Activated naive CD4-positive, alpha-beta T cell treated with anti-CD3 and anti-CD28 coated beads for 36 hours (primary cell): ENCODE measurements at regions not wholly inside any gene's neighbourhood (a gene's known extent, or its start where the extent isn't known, plus 50 kb on each side); places are given as distances from the start of the nearest gene placed in this dataset.

Experiments
- CTCF ChIA-PET: fragments of 350-600 bp; sonication (Branson Sonifier 250); formaldehyde crosslinking; loops from one replicate; lab custom pipeline; 2021; ENCODE audit warnings: antibody characterized with exemption; lab: Charles Lee
- DNase-seq: peaks from one replicate; pipeline ENCODE4 v3.0.0-alpha.2; 2020
- H3K27ac Mint-ChIP-seq: one replicate; pipeline ENCODE4 v1.8.0; 2021; ENCODE audit warnings: mild to moderate bottlenecking, mixed read lengths
- H3K27me3 Mint-ChIP-seq: one replicate; pipeline ENCODE4 v1.8.0; 2021; ENCODE audit warnings: low read depth, mixed read lengths
- H3K36me3 Mint-ChIP-seq: one replicate; pipeline ENCODE4 v1.8.0; 2021; ENCODE audit warnings: low read depth, mixed read lengths
- H3K4me1 Mint-ChIP-seq: one replicate; pipeline ENCODE4 v1.8.0; 2021; ENCODE audit warnings: low read depth, mixed read lengths
- H3K4me3 Mint-ChIP-seq: one replicate; pipeline ENCODE4 v1.8.0; 2021; ENCODE audit warnings: mild to moderate bottlenecking, moderate library complexity, mixed read lengths
- H3K9me3 Mint-ChIP-seq: one replicate; pipeline ENCODE4 v1.8.0; 2021; ENCODE audit warnings: mixed read lengths
- intact Hi-C: fragments of 100-400 bp; cut with micrococcal nuclease; formaldehyde crosslinking; loops from one replicate; pipeline ENCODE4 v1.15.1; 2023

DNA sequence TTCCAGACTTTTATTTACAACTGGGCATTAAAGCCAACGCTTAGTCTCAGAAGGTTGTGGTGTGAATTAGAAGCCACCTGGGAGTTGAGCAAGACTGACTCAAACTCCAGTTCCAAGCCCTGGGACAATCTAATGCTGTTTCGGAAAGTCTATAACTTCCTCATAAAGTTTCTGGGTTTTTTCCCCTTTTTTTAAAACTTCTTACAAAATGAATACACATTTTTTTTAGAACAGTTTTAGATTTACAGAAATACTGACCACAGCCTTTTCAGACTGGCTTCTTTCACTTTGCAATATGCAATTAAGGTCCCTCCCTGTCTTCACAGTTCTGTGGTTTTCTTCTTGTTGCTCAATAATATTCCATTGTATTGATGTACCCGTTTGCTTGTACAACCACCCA, 115.9 kb upstream of the TWIST2 start:
- Mint-ChIP-seq H3K4me1 (no peaks in the 10 kb centered on the region), H3K27me3 (peaks cover 13% of the 10 kb centered on the region), H3K27ac (no peak overlapping the region), H3K36me3 (no peaks in the 10 kb centered on the region), H3K4me3 (no peak overlapping the region), H3K9me3 (no peaks in the 10 kb centered on the region)
- DNase-seq: no peak
- CTCF ChIA-PET: no interaction called here
- intact Hi-C loops: no loop called here

DNA sequence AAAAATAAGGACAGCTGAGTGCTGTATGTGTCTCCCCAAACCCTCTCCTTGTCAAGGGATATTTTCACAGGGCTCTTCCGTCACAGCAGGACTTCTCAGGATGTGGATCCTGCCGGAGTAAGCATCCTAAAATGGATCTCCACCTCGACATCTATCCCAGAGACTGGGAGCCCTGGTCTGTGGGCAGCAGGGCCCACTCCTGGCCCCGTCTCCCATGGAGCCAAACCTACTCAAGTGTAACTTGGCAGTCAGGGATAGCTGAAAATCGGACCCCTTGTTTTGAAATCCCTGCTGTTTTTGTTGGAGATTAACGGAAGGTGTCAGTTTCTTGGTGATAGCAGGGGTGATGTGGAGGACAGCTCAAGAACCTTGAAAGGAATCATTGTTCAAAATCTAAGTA, 109.0 kb upstream of the TWIST2 start:
- H3K36me3 Mint-ChIP-seq: no peaks in the 10 kb centered on the region
- no peaks in the 10 kb centered on the region for H3K4me1 Mint-ChIP-seq
- DNase-seq: no peak
- intact Hi-C loops: no loop called here
- CTCF ChIA-PET: no interaction called here
- no peak overlapping the region for H3K27ac Mint-ChIP-seq
- H3K9me3 Mint-ChIP-seq: no peaks in the 10 kb centered on the region
- peaks cover 50% of the 10 kb centered on the region for H3K27me3 Mint-ChIP-seq
- no peak overlapping the region for H3K4me3 Mint-ChIP-seq

DNA sequence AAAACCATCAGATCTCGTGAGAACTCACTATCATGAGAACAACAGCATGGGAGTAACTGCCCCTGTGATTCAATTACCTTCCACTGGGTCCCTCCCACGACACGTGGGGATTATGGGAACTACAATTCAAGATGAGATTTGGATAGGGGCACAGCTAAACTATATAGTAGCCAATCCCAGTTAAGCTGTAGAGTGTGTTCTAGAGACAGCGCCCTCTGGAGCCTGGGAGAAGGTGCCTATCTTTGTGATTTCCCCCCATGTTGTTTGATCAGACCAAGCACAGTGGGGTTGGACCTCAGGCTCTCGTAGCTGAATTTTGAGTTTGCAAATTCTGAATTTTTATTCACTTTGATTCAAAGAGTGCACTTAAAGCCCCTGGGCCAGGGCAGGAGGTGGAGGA, 108.2 kb upstream of the TWIST2 start:
- peaks cover 57% of the 10 kb centered on the region for H3K27me3 Mint-ChIP-seq
- H3K36me3 Mint-ChIP-seq: no peaks in the 10 kb centered on the region
- no peaks in the 10 kb centered on the region for H3K4me1 Mint-ChIP-seq
- CTCF ChIA-PET: no interaction called here
- H3K9me3 Mint-ChIP-seq: no peaks in the 10 kb centered on the region
- H3K27ac Mint-ChIP-seq: no peak overlapping the region
- H3K4me3 Mint-ChIP-seq: no peak overlapping the region
- DNase-seq: no peak
- intact Hi-C loops: no loop called here

DNA sequence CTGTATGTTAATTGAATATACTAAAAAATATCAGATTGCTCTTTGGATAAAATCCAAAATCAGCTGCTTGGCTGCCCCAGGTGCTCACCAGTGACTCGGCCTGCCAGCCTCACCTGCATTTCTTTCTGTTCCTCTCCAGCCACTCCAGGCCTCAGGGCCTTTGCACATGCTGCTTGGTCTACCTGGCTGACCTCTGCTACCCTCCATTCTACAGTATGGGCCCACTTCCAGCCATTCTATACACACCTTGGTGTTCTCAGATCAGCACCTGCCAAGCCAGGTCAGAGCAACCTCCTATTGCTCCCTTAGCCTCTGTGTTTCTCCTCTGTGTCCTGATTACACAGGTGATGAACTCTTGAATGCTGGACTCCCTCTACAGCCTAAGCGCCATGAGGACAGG, 106.6 kb upstream of the TWIST2 start:
- Mint-ChIP-seq H3K9me3 (no peaks in the 10 kb centered on the region), H3K36me3 (no peaks in the 10 kb centered on the region), H3K27me3 (peaks cover 56% of the 10 kb centered on the region), H3K4me1 (no peaks in the 10 kb centered on the region), H3K4me3 (no peak overlapping the region), H3K27ac (no peak overlapping the region)
- CTCF ChIA-PET: no interaction called here
- intact Hi-C loops: no loop called here
- DNase-seq: no peak

DNA sequence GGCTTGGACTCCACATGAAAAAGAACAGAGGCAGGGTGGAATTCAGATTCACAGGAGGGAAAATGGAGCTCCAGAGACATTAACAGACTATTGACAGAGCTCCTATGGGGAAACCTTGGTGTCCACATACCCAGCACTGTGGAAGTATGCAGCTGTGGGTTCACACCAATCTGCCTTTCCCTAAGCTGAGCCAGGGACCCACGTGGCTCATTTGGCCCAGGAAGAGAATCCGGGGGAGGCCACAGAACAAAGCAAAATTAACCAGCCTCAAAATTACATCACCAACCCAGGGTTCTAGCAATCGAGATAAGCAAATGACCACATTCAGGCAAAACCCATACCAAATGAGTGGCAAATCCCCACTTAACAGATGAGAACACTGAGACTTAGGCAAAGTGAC, 105.8 kb upstream of the TWIST2 start:
- Mint-ChIP-seq H3K27ac (no peak overlapping the region), H3K9me3 (no peaks in the 10 kb centered on the region), H3K27me3 (peaks cover 59% of the 10 kb centered on the region), H3K4me3 (no peak overlapping the region), H3K4me1 (no peaks in the 10 kb centered on the region), H3K36me3 (no peaks in the 10 kb centered on the region)
- intact Hi-C loops: no loop called here
- CTCF ChIA-PET: no interaction called here
- DNase-seq: no peak

DNA sequence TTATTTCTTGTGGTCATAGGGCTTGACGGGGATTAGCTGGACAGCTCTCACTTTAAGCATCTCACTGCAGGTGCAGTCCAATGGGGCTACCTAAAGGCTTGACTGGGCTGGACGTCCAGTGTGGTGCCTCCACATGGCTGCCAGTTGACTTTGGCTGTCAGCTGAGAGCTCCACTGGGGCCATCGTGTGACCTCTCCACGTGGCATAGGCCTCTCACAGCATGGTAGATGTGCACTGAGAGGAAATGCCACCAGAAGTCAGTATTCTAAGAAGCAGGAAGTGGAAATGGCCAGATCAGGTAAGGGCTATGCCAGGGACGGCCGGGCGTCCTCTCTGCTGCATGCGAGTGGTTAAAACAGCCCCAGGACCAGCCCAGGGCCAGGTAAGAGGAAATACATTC, 105.2 kb upstream of the TWIST2 start:
- CTCF ChIA-PET: no interaction called here
- Mint-ChIP-seq H3K27ac (no peak overlapping the region), H3K4me1 (no peaks in the 10 kb centered on the region), H3K9me3 (no peaks in the 10 kb centered on the region), H3K27me3 (peaks cover 54% of the 10 kb centered on the region), H3K36me3 (no peaks in the 10 kb centered on the region), H3K4me3 (no peak overlapping the region)
- DNase-seq: no peak
- intact Hi-C loops: no loop called here

DNA sequence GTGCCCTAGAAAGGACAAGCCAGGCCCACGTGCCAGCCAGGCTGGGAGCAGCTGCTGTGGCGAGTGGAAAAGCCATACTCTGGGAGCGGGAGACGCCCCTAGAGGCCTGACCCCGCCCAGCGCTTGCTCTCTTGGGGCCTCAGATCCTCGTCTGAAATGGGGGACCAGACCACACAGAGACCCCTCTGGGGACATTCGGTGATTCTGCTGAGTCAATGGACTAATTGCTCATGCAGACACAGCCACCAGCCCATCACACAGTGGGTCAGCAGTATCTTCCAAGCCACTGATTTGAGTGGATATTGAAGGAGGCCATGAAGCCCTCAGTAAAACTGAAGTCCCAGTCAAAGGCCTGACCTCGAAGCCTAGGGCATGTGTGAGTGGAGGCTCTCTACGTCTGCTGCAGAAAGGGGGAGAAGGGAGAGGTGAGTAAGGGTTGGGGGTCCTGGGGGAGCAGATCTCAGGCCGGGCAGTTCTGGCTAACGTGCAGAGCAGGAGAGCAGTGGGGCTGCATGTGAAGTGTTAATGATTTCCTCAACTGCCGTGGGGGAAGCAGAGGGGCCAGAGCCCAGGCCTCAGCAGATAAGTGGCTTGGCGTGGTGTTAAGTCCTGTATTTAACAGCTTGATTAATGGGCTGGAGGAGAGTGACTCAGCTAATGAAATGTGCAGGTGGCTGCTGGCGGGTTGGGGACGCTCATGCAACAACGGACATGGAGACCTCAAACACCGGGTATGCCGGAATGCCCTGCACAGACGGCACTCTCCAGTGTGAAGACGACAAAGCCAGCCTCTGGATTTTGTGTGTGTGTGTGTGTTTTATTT, 104.4 kb upstream of the TWIST2 start:
- no peaks in the 10 kb centered on the region for H3K36me3 Mint-ChIP-seq
- no peaks in the 10 kb centered on the region for H3K9me3 Mint-ChIP-seq
- DNase-seq: no peak
- H3K4me1 Mint-ChIP-seq: no peaks in the 10 kb centered on the region
- H3K27ac Mint-ChIP-seq: no peak overlapping the region
- H3K27me3 Mint-ChIP-seq: peaks cover 52% of the 10 kb centered on the region
- CTCF ChIA-PET: no interaction called here
- intact Hi-C loops: no loop called here
- H3K4me3 Mint-ChIP-seq: no peak overlapping the region

DNA sequence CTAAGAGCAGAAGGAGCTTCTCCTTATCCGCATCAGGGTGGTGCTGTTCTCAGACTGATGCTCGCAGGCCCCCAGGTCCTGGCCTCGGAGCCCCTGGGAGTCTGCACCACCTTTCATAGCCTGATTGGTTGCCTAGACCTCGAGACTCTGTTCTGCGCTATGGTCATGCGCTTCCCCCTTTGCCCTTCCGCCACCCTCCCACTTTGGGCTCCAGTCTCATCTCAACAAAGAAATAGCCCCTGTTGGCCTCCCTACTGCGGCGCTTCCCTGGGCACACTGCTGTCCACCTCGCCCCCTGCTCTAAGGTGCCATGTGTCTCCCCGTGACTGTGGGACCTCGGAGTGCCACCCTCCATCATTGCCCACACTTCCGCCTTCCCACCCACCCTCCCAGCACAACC, 102.9 kb upstream of the TWIST2 start:
- DNase-seq: no peak
- peaks cover 49% of the 10 kb centered on the region for H3K27me3 Mint-ChIP-seq
- intact Hi-C loops: no loop called here
- H3K4me1 Mint-ChIP-seq: no peaks in the 10 kb centered on the region
- H3K9me3 Mint-ChIP-seq: peaks cover 8% of the 10 kb centered on the region
- H3K27ac Mint-ChIP-seq: no peak overlapping the region
- CTCF ChIA-PET: interaction anchor here (0.6 kb wide), 1 partner anchor 106 kb away, joined by 3 read pairs; no protein-coding TSS in a partner anchor
- no peaks in the 10 kb centered on the region for H3K36me3 Mint-ChIP-seq
- H3K4me3 Mint-ChIP-seq: no peak overlapping the region

DNA sequence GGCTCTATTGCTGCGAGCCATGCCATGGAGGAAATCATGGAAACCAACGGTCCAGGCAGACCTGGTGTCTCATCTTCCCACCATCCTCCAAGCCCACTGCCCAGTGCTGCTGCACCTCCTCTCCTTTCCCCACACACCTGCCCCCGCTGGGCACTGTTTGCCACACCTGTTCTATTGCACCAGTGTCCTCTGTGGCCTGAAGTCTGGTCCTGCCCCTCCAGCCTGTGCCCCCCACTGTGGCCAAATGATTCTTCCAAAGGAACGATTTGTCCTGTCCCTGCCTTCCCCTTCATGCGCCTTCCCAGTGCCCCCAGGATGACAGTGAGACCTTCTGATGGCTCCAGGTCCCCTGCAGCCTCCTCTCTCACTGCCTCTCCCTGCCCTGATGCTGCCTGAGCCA, 101.9 kb upstream of the TWIST2 start:
- no peak overlapping the region for H3K4me3 Mint-ChIP-seq
- DNase-seq: no peak
- H3K9me3 Mint-ChIP-seq: peaks cover 15% of the 10 kb centered on the region
- no peaks in the 10 kb centered on the region for H3K36me3 Mint-ChIP-seq
- intact Hi-C loops: no loop called here
- peaks cover 39% of the 10 kb centered on the region for H3K27me3 Mint-ChIP-seq
- H3K27ac Mint-ChIP-seq: no peak overlapping the region
- H3K4me1 Mint-ChIP-seq: no peaks in the 10 kb centered on the region
- CTCF ChIA-PET: no interaction called here

DNA sequence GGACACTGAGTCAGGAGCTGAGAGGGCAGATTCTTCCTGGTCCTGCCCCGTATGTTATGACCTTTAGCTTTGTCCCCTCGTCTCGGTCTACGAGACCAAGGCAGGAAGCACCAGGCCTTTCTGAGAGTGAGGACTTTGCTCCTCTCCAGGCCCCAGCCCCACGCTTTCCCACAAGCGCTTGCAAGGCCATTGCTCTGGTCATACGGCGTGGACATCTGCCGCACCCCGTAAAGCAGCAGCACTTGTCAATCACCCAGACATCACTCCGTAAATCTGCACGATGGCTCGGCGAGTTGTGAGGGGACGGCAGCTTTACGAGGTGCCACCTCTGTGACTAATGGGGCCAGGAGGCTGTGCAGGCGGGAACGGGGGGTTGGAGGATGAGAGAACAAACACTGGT, 100.8 kb upstream of the TWIST2 start:
- intact Hi-C loops: no loop called here
- H3K4me1 Mint-ChIP-seq: no peaks in the 10 kb centered on the region
- no peak for DNase-seq
- no peak overlapping the region for H3K4me3 Mint-ChIP-seq
- no peak overlapping the region for H3K27ac Mint-ChIP-seq
- H3K36me3 Mint-ChIP-seq: no peaks in the 10 kb centered on the region
- H3K9me3 Mint-ChIP-seq: peaks cover 15% of the 10 kb centered on the region
- CTCF ChIA-PET: no interaction called here
- peaks cover 30% of the 10 kb centered on the region for H3K27me3 Mint-ChIP-seq

DNA sequence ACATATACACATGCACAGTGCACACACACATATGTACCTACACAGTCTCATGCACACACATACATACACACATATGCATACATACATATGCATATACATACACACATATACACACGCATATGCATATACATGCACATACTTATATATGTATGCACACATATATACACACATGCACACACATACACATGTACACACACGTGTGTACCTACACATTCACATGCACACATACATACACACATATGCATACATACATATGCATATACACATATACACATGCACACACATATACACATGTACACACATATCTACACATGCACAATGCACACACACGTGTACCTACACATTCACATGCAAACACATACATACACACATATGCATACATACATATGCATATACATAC, 100.3 kb upstream of the TWIST2 start:
- no peaks in the 10 kb centered on the region for H3K36me3 Mint-ChIP-seq
- peaks cover 30% of the 10 kb centered on the region for H3K27me3 Mint-ChIP-seq
- CTCF ChIA-PET: no interaction called here
- H3K27ac Mint-ChIP-seq: no peak overlapping the region
- DNase-seq: no peak
- H3K4me3 Mint-ChIP-seq: no peak overlapping the region
- intact Hi-C loops: no loop called here
- no peaks in the 10 kb centered on the region for H3K4me1 Mint-ChIP-seq
- H3K9me3 Mint-ChIP-seq: peaks cover 15% of the 10 kb centered on the region

DNA sequence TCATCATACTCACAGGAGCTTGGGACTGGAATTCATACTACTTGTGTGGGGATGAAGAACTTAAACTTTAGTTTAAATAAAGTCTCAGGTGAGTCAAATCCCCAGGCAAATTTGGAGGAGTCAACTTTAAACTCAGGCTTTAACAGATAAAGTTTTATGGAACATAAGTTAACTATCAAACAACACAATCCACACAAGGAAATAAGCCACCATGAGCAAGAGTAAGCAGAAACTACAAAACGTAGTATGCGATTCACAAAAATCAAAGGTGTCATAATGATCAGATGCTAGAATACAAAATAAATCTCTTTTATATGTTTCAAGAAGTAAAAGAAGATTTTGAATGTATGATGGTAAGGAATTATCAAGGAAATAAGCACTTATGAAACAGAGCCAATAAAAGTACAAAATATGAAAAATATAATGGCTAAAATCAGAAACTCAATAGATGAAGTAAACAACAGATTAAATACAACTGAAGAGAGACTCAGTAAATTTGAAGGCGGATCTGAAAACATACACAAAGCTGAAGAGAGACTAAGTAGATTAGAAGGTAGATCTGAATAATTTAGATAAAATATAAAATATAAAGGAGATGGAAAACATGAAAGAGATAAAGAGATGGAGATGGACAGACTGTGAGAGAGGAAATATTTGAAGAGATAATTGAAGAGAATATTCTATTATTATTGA, 97.5 kb upstream of the TWIST2 start:
- Mint-ChIP-seq H3K27me3 (peaks cover 12% of the 10 kb centered on the region), H3K36me3 (no peaks in the 10 kb centered on the region), H3K27ac (no peak overlapping the region), H3K4me3 (no peak overlapping the region), H3K4me1 (no peaks in the 10 kb centered on the region), H3K9me3 (peaks cover 15% of the 10 kb centered on the region)
- intact Hi-C loops: no loop called here
- no peak for DNase-seq
- CTCF ChIA-PET: no interaction called here

DNA sequence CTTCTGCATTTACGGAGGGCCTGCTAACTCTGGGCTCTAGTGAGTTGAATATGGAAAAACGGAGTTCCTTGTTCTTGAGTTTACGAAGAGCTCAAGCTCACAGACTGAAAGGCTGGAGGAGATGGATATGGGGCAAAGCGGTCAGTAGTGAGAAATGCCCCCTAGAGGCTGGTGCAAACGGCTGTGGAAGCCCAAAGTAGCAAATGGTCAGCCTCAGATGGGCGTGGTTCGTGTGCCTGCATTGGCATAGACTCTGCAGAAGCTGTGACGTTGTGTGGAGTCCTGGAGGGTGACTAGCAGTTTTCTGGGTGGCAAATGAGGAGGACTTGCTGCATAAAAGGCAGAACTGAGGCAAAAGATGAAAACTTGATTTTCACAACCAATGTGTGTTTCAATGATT, 93.6 kb upstream of the TWIST2 start:
- DNase-seq: no peak
- intact Hi-C loops: no loop called here
- H3K36me3 Mint-ChIP-seq: no peaks in the 10 kb centered on the region
- H3K4me1 Mint-ChIP-seq: no peaks in the 10 kb centered on the region
- H3K27me3 Mint-ChIP-seq: peaks cover 12% of the 10 kb centered on the region
- H3K9me3 Mint-ChIP-seq: peaks cover 13% of the 10 kb centered on the region
- no peak overlapping the region for H3K4me3 Mint-ChIP-seq
- CTCF ChIA-PET: no interaction called here
- H3K27ac Mint-ChIP-seq: no peak overlapping the region
